IMR-90 (cell line): ENCODE measurements at regions not wholly inside any gene's neighbourhood (a gene's known extent, or its start where the extent isn't known, plus 50 kb on each side); places are given as distances from the start of the nearest gene placed in this dataset.

Experiments
- ATAC-seq: fragments of 200-7000 bp; cut with Tn5 transposase; 2 replicates; pipeline ENCODE4 v1.9.1; 2020; ENCODE audit warnings: low read depth, mild to moderate bottlenecking, moderate library complexity
- BruUV-seq: library from RNA; stranded (reverse); fragments of 400-500 nt; replicated peaks from 2 replicates; lab custom pipeline; 2021; lab: Mats Ljungman, UMichigan
- CTCF ChIA-PET: fragments of 300-600 bp; formaldehyde crosslinking; extraction: SDS; loops from one replicate; lab custom pipeline; 2021; ENCODE audit warnings: antibody characterized with exemption; lab: Yijun Ruan, JAX
- POLR2A ChIA-PET: fragments of 300-600 bp; sonication (Branson Sonifier 250); formaldehyde crosslinking; loops from one replicate; lab custom pipeline; 2022; ENCODE audit warnings: antibody characterized with exemption; ENCODE audit not compliant: unreplicated experiment; lab: Charles Lee
- DNase-seq: peaks from one replicate; pipeline ENCODE4 v3.0.0; 2013
- H2AFZ ChIP-seq: replicated peaks from 2 replicates; pipeline ENCODE3; 2013; ENCODE audit warnings: low read length, mild to moderate bottlenecking; ENCODE audit not compliant: poor library complexity
- H2AK5ac ChIP-seq: 2 replicates; pipeline ENCODE4 v1.6.1; 2013; ENCODE audit warnings: low read depth, low read length, inconsistent platforms
- H2AK9ac ChIP-seq: replicated peaks from 2 replicates; pipeline ENCODE3; 2013; ENCODE audit warnings: mild to moderate bottlenecking, low read depth, low read length, moderate library complexity; ENCODE audit not compliant: poor library complexity
- H2BK120ac ChIP-seq: 2 replicates; pipeline ENCODE4 v1.6.1; 2013; ENCODE audit warnings: low read depth, low read length, inconsistent platforms
- H2BK15ac ChIP-seq: 3 replicates; pipeline ENCODE4 v1.6.1; 2013; ENCODE audit warnings: low read depth, low read length, inconsistent platforms
- H2BK20ac ChIP-seq: 2 replicates; pipeline ENCODE4 v1.6.1; 2013; ENCODE audit warnings: low read depth, mild to moderate bottlenecking, inconsistent platforms, low read length, moderate library complexity
- H2BK5ac ChIP-seq: 2 replicates; pipeline ENCODE4 v1.6.1; 2013; ENCODE audit warnings: mild to moderate bottlenecking, low read depth, low read length, inconsistent platforms; ENCODE audit not compliant: poor library complexity, severe bottlenecking
- H3K14ac ChIP-seq: replicated peaks from 2 replicates; pipeline ENCODE4 v1.6.1; 2013; ENCODE audit warnings: low read depth, low read length, inconsistent platforms
- H3K18ac ChIP-seq: 2 replicates; pipeline ENCODE4 v1.6.1; 2013; ENCODE audit warnings: low read depth, low read length, control low read depth
- H3K23ac ChIP-seq: 2 replicates; pipeline ENCODE4 v1.6.1; 2013; ENCODE audit warnings: low read depth, low read length, inconsistent platforms
- H3K27ac ChIP-seq: 2 replicates; pipeline ENCODE4 v1.5.1; 2013; ENCODE audit warnings: mild to moderate bottlenecking, control low read depth, low read length; ENCODE audit not compliant: insufficient read depth
- H3K27me3 ChIP-seq: 2 replicates; pipeline ENCODE4 v1.6.1; 2013; ENCODE audit warnings: low read length; ENCODE audit not compliant: control insufficient read depth, insufficient read depth
- H3K36me3 ChIP-seq: 2 replicates; pipeline ENCODE4 v1.6.1; 2013; ENCODE audit warnings: low read length, mixed read lengths; ENCODE audit not compliant: control insufficient read depth, insufficient read depth
- H3K4ac ChIP-seq: 2 replicates; pipeline ENCODE4 v1.6.1; 2013; ENCODE audit warnings: low read depth, low read length, inconsistent platforms
- H3K4me1 ChIP-seq: 2 replicates; pipeline ENCODE4 v1.6.1; 2013; ENCODE audit warnings: low read length, mixed read lengths; ENCODE audit not compliant: control insufficient read depth, insufficient read depth
- H3K4me2 ChIP-seq: 2 replicates; pipeline ENCODE4 v1.6.1; 2013; ENCODE audit warnings: low read depth, mild to moderate bottlenecking, control low read depth, low read length, moderate library complexity
- H3K4me3 ChIP-seq: 2 replicates; pipeline ENCODE4 v1.5.1; 2013; ENCODE audit warnings: low read depth, mild to moderate bottlenecking, control low read depth, low read length, moderate library complexity; ENCODE audit not compliant: insufficient read depth
- H3K56ac ChIP-seq: 2 replicates; pipeline ENCODE4 v1.6.1; 2013; ENCODE audit warnings: low read length, inconsistent platforms; ENCODE audit not compliant: insufficient read depth; ENCODE audit errors: extremely low read depth
- H3K79me1 ChIP-seq, 2 experiments: 2 replicates each; pipeline ENCODE4 v1.6.1; 2013; ENCODE audit warnings: low read length in 2 of 2, inconsistent platforms in 1 of 2, low read depth in 1 of 2
- H3K9ac ChIP-seq: 2 replicates; pipeline ENCODE4 v1.6.1; 2013; ENCODE audit warnings: low read depth, low read length, control low read depth
- H3K9me1 ChIP-seq: 2 replicates; pipeline ENCODE4 v1.6.1; 2013; ENCODE audit warnings: low read length, inconsistent platforms; ENCODE audit not compliant: insufficient read depth
- H3K9me3 ChIP-seq: 2 replicates; pipeline ENCODE4 v1.6.1; 2013; ENCODE audit warnings: low read length; ENCODE audit not compliant: control insufficient read depth, insufficient read depth
- H4K20me1 ChIP-seq: 2 replicates; pipeline ENCODE4 v1.6.1; 2013; ENCODE audit warnings: low read length, inconsistent platforms; ENCODE audit not compliant: insufficient read depth
- H4K5ac ChIP-seq: 2 replicates; pipeline ENCODE4 v1.6.1; 2013; ENCODE audit warnings: mild to moderate bottlenecking, low read depth, low read length, control low read depth
- H4K8ac ChIP-seq, 2 experiments: 2 replicates each; pipeline ENCODE4 v1.6.1; 2013; ENCODE audit warnings: low read depth in 2 of 2, low read length in 2 of 2, control low read depth in 1 of 2, inconsistent platforms in 1 of 2
- H4K91ac ChIP-seq: 2 replicates; pipeline ENCODE4 v1.6.1; 2013; ENCODE audit warnings: low read depth, low read length, inconsistent platforms; ENCODE audit not compliant: insufficient read depth
- CHD1 ChIP-seq: IDR thresholded peaks from 2 replicates; pipeline ENCODE4 v1.6.1; 2012; ENCODE audit warnings: low read depth, low read length, improper control_type of control experiment
- MAZ ChIP-seq: IDR thresholded peaks from 2 replicates; pipeline ENCODE4 v1.6.1; 2012; ENCODE audit warnings: low read depth, mild to moderate bottlenecking, low read length, improper control_type of control experiment, moderate library complexity, borderline replicate concordance
- RCOR1 ChIP-seq: IDR thresholded peaks from 2 replicates; pipeline ENCODE4 v1.6.1; 2012; ENCODE audit warnings: mild to moderate bottlenecking, low read length, improper control_type of control experiment; ENCODE audit not compliant: insufficient replicate concordance
- WGBS, 2 experiments: methylation state at CpG; one replicate each; pipeline versions ENCODE4 v1.1.5 to v1.1.7; 2013; ENCODE audit warnings: missing lambda C conversion rate in 2 of 2; ENCODE audit not compliant: insufficient read length in 1 of 2; ENCODE audit errors: extremely low coverage in 2 of 2; 5-methylcytosine and 5-hydroxymethylcytosine counted together
- dilution Hi-C: fragments of 300-500 bp; cut with HindIII; formaldehyde crosslinking; loops from one replicate; pipeline ENCODE4 v1.14.3; 2018; ENCODE audit warnings: low sequenced_read_pairs; ENCODE audit not compliant: unreplicated experiment
- in situ Hi-C: fragments of 300-500 bp; cut with MboI; formaldehyde crosslinking; loops from 3 replicates; pipeline ENCODE4 v1.14.3; 2019; ENCODE audit warnings: low sequenced_read_pairs, inconsistent platforms, mixed read lengths
- intact Hi-C: fragments of 100-400 bp; cut with micrococcal nuclease; formaldehyde crosslinking; loops from 2 replicates; pipeline ENCODE4 v1.10.0; 2022

DNA sequence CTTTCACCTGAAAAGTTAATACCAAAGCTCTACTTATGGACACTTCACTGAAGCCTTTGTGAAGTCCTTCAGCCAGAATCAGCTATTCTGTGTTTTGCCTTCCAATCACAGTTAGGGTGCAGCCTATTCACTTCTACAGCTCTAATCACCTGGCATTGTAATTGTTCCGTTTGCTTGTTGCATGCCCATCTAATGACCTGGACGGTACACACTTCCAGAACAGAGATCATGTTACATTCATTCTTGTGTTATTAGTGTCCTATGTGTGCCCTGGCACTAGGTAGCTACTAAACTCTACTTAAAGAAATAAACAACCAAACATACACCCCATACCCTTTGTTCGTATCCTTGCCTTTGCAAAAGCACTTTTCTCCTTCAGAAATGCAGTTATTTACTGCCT is 1162.9 kb upstream of the WWC1 start:
- DNase-seq: no peak
- H3K4me1 ChIP-seq: no peaks in the 10 kb centered on the region
- in situ Hi-C loops: no loop called here
- ChIA-PET POLR2A (no interaction called here), CTCF (interaction anchor here (0.5 kb wide), 1 partner anchor 110 kb away, joined by 4 read pairs; no protein-coding TSS in a partner anchor)
- no peak overlapping the region for H2BK20ac ChIP-seq
- no peak overlapping the region for H2BK15ac ChIP-seq
- H3K4me2 ChIP-seq: no peak overlapping the region
- no peaks in the 10 kb centered on the region for H3K79me1 ChIP-seq
- no peak overlapping the region for H3K4me3 ChIP-seq
- no peak for ATAC-seq
- BruUV-seq: no TSS peak
- no peak overlapping the region for H4K5ac ChIP-seq
- H2AK9ac ChIP-seq: no peak overlapping the region
- TF ChIP-seq RCOR1 (no peak), CHD1 (no peak), MAZ (no peak)
- no peak overlapping the region for H2AFZ ChIP-seq
- H2BK120ac ChIP-seq: no peak overlapping the region
- dilution Hi-C loops: no loop called here
- no peak overlapping the region for H4K8ac ChIP-seq
- H3K18ac ChIP-seq: no peak overlapping the region
- no peaks in the 10 kb centered on the region for H3K9me1 ChIP-seq
- WGBS, 2 experiments: no CpG with 5 or more reads among the region's 3 CpGs
- no peak overlapping the region for H3K14ac ChIP-seq
- H3K27ac ChIP-seq: no peak overlapping the region
- H3K27me3 ChIP-seq: no peaks in the 10 kb centered on the region
- no peak overlapping the region for H3K9ac ChIP-seq
- H3K36me3 ChIP-seq: no peaks in the 10 kb centered on the region
- H2BK5ac ChIP-seq: no peak overlapping the region
- H3K56ac ChIP-seq: no peak overlapping the region
- no peak overlapping the region for H4K91ac ChIP-seq
- H3K4ac ChIP-seq: no peak overlapping the region
- H3K23ac ChIP-seq: no peak overlapping the region
- no peak overlapping the region for H2AK5ac ChIP-seq
- peaks cover 14% of the 10 kb centered on the region; the same call in 1 of the 2 replicates for H3K9me3 ChIP-seq
- intact Hi-C loops: no loop called here
- H4K20me1 ChIP-seq: no peaks in the 10 kb centered on the region
